SK-N-MC (cell line): ENCODE measurements at regions not wholly inside any gene's neighbourhood (a gene's known extent, or its start where the extent isn't known, plus 50 kb on each side); places are given as distances from the start of the nearest gene placed in this dataset.

ENCODE experiments used
- EZH2 ChIP-seq: fragments of 200-600 bp; sonication (generic); IDR thresholded peaks from one replicate; pipeline ENCODE4 v1.6.1; 2017; ENCODE audit warnings: antibody characterized with exemption
- POLR2AphosphoS5 ChIP-seq: IDR thresholded peaks from 2 replicates; pipeline ENCODE4 v1.6.1; 2012; ENCODE audit warnings: mild to moderate bottlenecking, low read depth, low read length, borderline replicate concordance

DNA sequence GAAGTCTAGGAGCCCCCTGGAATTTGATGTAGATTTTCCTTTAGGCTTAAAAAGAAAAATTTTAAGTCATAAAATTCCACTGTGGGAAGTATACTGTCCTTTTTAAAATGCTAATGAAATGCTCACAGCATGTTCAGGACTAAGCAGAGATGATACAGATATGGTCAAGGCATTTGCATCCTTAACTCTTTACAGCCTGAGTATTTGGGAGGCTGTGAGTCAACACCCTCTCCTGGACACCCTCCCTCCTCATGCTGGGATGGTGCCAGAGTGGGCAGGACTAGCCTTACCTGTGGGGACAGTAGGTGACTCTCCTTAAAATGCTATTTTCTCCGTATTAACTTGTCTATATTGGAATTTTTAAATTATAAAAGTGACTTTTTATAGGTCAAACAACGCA, 197.4 kb upstream of the ELL2 start:
- no peak for TF ChIP-seq POLR2AphosphoS5
- TF ChIP-seq EZH2, result no peak
